Neural crest cell (in vitro differentiated cells): ENCODE measurements at regions not wholly inside any gene's neighbourhood (a gene's known extent, or its start where the extent isn't known, plus 50 kb on each side); places are given as distances from the start of the nearest gene placed in this dataset.
"Not testable (repeated sequence)": the region's sequence is repeated elsewhere in the genome, so short reads cannot be mapped to it uniquely, and the experiment has no call there.

Experiments used
- DNase-seq: peaks from one replicate; pipeline ENCODE4 v3.0.0; 2021; ENCODE audit warnings: low read depth, mixed read lengths, low spot score
- H3K27ac Mint-ChIP-seq: one replicate; pipeline ENCODE4 v1.8.0; 2021; ENCODE audit warnings: mild to moderate bottlenecking, mixed read lengths; ENCODE audit not compliant: unreplicated experiment
- H3K27me3 Mint-ChIP-seq: 2 replicates; pipeline ENCODE4 v1.8.0; 2021; ENCODE audit warnings: low read depth, mild to moderate bottlenecking, mixed read lengths
- H3K36me3 Mint-ChIP-seq: 2 replicates; pipeline ENCODE4 v1.8.0; 2021; ENCODE audit warnings: low read depth, mild to moderate bottlenecking, mixed read lengths
- H3K4me1 Mint-ChIP-seq: 2 replicates; pipeline ENCODE4 v1.8.0; 2021; ENCODE audit warnings: mixed read lengths
- H3K4me3 Mint-ChIP-seq: one replicate; pipeline ENCODE4 v1.8.0; 2021; ENCODE audit warnings: mild to moderate bottlenecking, mixed read lengths
- H3K9me3 Mint-ChIP-seq: 2 replicates; pipeline ENCODE4 v1.8.0; 2021; ENCODE audit warnings: mixed read lengths
- TF ChIP-seq, protein P1 (sequence below): fragments of 200-600 bp; sonication (generic); conservative IDR thresholded peaks from 2 replicates; pipeline ENCODE4 v1.5.0; 2021; ENCODE audit warnings: antibody characterized with exemption, mild to moderate bottlenecking

DNA sequence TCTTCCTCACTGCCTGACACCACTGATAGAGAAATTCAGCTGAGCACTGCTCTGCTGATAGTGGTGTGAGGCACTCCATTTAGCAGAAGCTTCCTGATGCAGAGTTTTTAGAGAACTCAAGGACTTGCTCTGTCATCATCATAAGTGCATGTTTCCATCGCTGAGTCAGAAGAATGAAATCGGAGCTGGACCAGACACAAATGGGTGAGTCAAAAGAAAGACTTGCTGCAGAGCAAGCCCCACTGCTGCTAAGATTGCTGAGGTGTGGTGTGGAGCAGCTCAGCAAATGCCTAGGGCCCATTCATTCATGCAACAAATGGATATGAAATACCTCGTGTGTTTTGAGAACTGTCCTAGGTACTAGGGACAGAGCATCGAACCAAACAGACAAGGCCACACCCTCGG lies 410.2 kb upstream of the SLC30A5 start:
- no peaks in the 10 kb centered on the region for H3K27me3 Mint-ChIP-seq
- TF ChIP-seq, protein P1, sequence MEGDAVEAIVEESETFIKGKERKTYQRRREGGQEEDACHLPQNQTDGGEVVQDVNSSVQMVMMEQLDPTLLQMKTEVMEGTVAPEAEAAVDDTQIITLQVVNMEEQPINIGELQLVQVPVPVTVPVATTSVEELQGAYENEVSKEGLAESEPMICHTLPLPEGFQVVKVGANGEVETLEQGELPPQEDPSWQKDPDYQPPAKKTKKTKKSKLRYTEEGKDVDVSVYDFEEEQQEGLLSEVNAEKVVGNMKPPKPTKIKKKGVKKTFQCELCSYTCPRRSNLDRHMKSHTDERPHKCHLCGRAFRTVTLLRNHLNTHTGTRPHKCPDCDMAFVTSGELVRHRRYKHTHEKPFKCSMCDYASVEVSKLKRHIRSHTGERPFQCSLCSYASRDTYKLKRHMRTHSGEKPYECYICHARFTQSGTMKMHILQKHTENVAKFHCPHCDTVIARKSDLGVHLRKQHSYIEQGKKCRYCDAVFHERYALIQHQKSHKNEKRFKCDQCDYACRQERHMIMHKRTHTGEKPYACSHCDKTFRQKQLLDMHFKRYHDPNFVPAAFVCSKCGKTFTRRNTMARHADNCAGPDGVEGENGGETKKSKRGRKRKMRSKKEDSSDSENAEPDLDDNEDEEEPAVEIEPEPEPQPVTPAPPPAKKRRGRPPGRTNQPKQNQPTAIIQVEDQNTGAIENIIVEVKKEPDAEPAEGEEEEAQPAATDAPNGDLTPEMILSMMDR = no peak
- H3K9me3 Mint-ChIP-seq = no peaks in the 10 kb centered on the region
- DNase-seq = no peak
- H3K36me3 Mint-ChIP-seq = no peaks in the 10 kb centered on the region
- no peaks in the 10 kb centered on the region for H3K4me1 Mint-ChIP-seq
- H3K4me3 Mint-ChIP-seq = no peak overlapping the region
- H3K27ac Mint-ChIP-seq = no peak overlapping the region

DNA sequence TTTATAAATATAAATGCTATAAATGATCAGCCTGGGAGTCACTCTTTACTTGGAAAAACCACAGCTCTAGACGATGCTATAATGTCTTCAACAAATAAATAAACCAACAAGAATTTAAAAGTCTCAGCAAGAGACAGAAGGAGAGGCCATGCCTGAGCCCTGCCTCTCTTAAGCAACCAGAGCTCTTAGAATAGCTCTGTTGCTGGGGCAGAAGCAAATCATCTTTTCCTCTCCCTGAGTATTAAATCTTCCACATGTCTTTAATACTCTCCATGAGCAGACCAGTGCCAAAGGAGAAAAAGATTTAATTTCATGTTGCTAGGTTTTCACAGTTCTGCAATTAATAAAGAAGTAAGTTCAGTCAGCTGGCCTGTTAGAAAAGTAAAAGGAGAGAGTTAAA lies 408.0 kb upstream of the SLC30A5 start:
- Mint-ChIP-seq H3K27me3 (no peaks in the 10 kb centered on the region), H3K27ac (no peak overlapping the region)
- TF ChIP-seq, protein P1 = no peak

DNA sequence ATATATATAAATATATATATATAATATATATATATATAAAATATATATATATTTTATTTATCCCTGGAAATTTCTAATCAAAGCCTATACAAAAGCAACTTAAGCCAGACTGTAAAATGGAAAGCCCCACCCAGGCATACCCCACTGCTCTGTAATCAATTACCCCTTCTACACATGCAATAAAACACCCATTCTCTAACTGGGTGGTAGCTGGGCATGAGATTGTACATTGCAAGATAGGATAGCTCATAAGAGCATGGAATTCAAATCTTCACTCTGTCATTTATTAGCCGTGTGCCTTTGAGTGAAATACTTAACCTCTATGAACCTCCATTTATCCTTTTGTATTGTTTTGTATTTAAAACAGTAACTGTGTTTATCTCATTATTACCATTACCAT lies 405.3 kb upstream of the SLC30A5 start:
- TF ChIP-seq, protein P1 = no peak
- DNase-seq = no peak
- peaks cover 6% of the 10 kb centered on the region for H3K36me3 Mint-ChIP-seq
- H3K27ac Mint-ChIP-seq = no peak overlapping the region
- H3K27me3 Mint-ChIP-seq = no peaks in the 10 kb centered on the region
- no peaks in the 10 kb centered on the region for H3K4me1 Mint-ChIP-seq
- H3K9me3 Mint-ChIP-seq = peaks cover 10% of the 10 kb centered on the region
- H3K4me3 Mint-ChIP-seq = no peak overlapping the region

More for the DNA sequence above, 408.0 kb upstream of the SLC30A5 start:
- peaks cover 4% of the 10 kb centered on the region for H3K9me3 Mint-ChIP-seq
- no peaks in the 10 kb centered on the region for H3K36me3 Mint-ChIP-seq
- no peak for DNase-seq
- H3K4me1 Mint-ChIP-seq = no peaks in the 10 kb centered on the region
- H3K4me3 Mint-ChIP-seq = no peak overlapping the region

DNA sequence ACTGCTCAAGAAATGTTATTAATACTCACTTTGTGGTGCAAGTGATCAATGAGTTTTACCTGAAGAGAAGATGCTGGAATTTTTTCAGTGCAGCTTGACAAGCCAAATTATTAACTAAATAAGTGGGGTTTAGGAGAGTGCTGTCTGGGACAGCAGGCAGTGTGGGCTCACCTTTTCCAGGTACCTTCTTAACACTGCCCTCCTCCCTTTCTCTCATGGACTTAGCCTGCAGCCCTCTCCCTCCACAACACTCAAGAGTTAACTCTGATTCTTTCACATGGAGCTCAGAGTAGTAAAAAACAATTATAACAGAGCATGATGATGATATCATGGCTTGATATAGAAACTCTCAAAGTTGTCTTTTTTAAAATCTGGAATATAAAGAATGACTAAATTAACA lies 404.8 kb upstream of the SLC30A5 start:
- TF ChIP-seq, protein P1 = no peak
- H3K4me1 Mint-ChIP-seq = no peaks in the 10 kb centered on the region
- H3K27ac Mint-ChIP-seq = no peak overlapping the region
- no peak overlapping the region for H3K4me3 Mint-ChIP-seq
- H3K27me3 Mint-ChIP-seq = no peaks in the 10 kb centered on the region
- H3K9me3 Mint-ChIP-seq = peaks cover 10% of the 10 kb centered on the region
- DNase-seq = no peak
- H3K36me3 Mint-ChIP-seq = peaks cover 7% of the 10 kb centered on the region

DNA sequence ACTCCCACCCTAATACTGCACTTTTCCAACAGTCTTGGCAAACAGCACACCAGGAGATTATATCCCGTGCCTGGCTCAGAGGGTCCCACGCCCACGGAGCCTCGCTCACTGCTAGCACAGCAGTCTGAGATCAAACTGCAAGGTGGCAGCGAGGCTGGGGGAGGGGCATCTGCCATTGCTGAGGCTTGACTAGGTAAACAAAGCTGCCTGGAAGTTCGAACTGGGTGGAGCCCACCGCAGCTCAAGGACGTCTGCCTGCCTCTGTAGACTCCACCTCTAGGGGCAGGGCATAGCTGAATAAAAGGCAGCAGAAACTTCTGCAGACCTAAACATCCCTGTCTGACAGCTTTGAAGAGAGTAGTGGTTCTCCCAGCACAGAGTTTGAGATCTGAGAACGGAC lies 401.9 kb upstream of the SLC30A5 start:
- not testable (repeated sequence) for H3K36me3 Mint-ChIP-seq, H3K4me1 Mint-ChIP-seq, H3K27me3 Mint-ChIP-seq, H3K27ac Mint-ChIP-seq, DNase-seq, H3K4me3 Mint-ChIP-seq
- peaks cover 14% of the 10 kb centered on the region for H3K9me3 Mint-ChIP-seq

DNA sequence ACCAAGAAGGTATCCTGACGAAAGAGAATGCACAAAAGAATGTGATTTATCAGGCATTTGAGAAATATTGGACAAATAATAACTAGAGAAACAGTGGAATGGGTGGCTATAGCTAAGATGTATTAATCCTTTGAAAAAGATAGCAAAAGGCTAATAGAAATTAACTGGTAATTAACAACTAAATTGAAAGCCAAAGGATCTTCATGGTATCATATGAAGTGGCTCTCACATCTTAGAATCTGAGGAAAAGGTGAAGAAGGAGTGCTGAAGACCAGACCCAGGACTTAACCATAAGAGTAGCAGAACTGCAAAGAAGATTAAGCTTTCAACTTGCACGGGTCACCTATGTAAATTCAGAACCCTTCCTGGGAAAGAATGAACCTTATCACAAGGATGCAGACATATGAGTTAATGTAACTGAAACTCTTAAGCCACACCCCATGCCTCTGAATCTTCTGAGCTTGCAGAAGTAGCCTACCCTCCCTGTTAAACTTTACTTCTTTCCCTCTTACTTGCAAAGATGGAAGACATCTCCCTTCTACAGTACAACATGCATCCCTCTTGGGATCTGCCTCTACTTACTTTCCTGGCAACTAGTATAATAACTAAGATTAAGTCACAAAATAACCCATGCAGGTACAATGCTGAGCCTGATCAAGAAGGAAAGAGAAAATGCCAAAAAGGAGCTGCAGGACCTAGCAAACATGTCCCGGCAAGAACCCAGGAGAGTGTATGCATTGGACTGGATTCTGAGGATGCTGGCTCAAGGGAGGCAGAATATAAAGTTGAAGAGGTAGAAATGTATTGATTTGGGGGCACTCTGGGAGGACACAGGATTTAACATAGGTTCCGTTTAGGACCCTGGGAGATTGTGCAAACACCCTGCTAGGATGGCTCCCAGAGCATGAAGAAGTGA lies 395.5 kb upstream of the SLC30A5 start:
- DNase-seq = no peak
- no peak overlapping the region for H3K4me3 Mint-ChIP-seq
- H3K9me3 Mint-ChIP-seq = peaks cover 11% of the 10 kb centered on the region
- no peaks in the 10 kb centered on the region for H3K27me3 Mint-ChIP-seq
- H3K27ac Mint-ChIP-seq = no peak overlapping the region
- H3K36me3 Mint-ChIP-seq = peaks cover 4% of the 10 kb centered on the region
- TF ChIP-seq, protein P1 = no peak
- H3K4me1 Mint-ChIP-seq = no peaks in the 10 kb centered on the region
